ENCODE measurements at regions not wholly inside any gene's neighbourhood (a gene's known extent, or its start where the extent isn't known, plus 50 kb on each side); places are given as distances from the start of the nearest gene placed in this dataset.

DNA sequence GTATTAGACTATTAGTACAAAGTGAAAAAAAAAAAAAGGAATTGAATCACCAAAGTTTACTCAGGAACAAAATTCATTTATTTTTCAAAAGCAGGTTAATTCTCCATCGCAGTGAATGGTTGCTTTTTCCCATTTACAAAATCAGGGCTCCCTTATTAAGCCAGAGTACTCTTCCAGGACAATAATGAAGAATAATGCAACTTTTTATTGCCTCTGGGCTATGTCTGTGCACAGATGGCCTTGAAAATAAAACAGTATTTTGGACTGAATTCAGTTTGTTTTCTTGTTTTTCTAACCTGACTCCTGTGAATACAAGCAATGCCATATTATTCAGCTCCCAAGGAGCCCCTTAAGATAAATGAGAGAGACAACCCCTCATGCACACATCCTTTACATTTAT, 246.8 kb downstream of the KCNS3 start:
- no peaks in the 10 kb centered on the region for H3K79me2 ChIP-seq (ENCODE audit: control insufficient read depth, insufficient read depth, low read length, unreplicated experiment)
- no peaks in the 10 kb centered on the region for H3K36me3 ChIP-seq (ENCODE audit: insufficient read depth, low read length)
- no peak overlapping the region for H3K27ac ChIP-seq (ENCODE audit: low read depth, low read length)
- H3K27me3 ChIP-seq (ENCODE audit: insufficient read depth, low read length) = peaks cover 78% of the 10 kb centered on the region
- H3K4me3 ChIP-seq (ENCODE audit: low read depth, low read length) = no peak overlapping the region
- no peak overlapping the region for H2AFZ ChIP-seq (ENCODE audit: low read length, unreplicated experiment)
- H3K4me1 ChIP-seq (ENCODE audit: control insufficient read depth, insufficient read depth, low read length, unreplicated experiment) = no peaks in the 10 kb centered on the region

DNA sequence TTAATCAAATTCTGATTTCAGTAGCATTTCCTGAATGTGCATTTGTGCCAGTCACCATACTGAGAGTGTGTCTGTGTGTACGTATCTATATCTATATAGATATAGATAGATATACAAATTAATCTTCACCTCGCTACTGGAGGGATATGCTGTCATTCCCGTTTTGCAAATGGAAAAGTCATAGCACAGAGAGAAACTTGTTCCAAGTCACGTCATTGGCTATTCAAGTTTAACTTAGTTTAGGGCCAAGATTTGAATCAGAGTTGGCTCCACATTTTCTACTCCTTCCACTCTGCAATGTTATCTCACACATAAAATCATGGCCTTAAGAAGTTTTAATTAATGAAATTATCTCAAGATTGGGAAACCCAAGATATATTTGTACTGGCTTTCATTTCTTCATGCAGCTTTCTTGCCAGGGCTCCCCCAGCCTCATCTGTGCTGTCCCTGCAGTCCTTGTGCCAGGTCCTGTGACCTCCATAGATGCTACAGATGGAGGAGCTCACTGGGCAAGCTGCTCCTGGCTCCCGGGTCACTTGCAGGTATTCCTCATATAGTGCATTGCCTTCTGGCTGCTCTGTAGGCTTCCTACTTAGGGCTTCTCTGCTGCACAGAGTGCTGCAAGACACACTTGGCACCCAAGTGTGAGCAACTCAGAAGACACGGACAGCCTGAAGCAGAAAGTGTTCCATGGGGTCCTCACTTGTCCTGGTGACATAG, 245.8 kb downstream of the KCNS3 start:
- H2AFZ ChIP-seq (ENCODE audit: low read length, unreplicated experiment) = no peak overlapping the region
- no peak overlapping the region for H3K27ac ChIP-seq (ENCODE audit: low read depth, low read length)
- H3K36me3 ChIP-seq (ENCODE audit: insufficient read depth, low read length) = no peaks in the 10 kb centered on the region
- H3K4me1 ChIP-seq (ENCODE audit: control insufficient read depth, insufficient read depth, low read length, unreplicated experiment) = no peaks in the 10 kb centered on the region
- H3K27me3 ChIP-seq (ENCODE audit: insufficient read depth, low read length) = peaks cover 70% of the 10 kb centered on the region
- no peaks in the 10 kb centered on the region for H3K79me2 ChIP-seq (ENCODE audit: control insufficient read depth, insufficient read depth, low read length, unreplicated experiment)
- H3K4me3 ChIP-seq (ENCODE audit: low read depth, low read length) = no peak overlapping the region

DNA sequence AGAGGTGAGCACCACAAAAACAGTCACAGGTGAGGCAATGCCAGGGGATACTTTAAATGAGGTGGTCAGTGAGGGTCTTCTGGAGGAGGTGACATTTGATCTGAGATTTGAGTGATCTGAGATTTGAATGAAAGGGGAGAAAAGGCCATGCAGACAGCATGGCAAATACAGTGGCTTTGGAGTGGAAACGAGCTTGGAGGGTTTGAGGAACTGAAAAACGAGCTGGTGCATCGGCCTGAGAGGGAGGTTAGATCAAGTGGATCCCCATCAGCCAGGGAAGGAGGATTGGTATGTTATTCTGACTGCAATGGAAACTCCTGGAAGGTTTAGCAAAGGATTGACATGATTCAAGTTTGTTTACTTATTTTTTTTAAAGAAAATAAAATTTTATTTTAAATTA, 245.1 kb downstream of the KCNS3 start:
- H3K27me3 ChIP-seq (ENCODE audit: insufficient read depth, low read length) = peaks cover 71% of the 10 kb centered on the region
- no peak overlapping the region for H2AFZ ChIP-seq (ENCODE audit: low read length, unreplicated experiment)
- H3K4me1 ChIP-seq (ENCODE audit: control insufficient read depth, insufficient read depth, low read length, unreplicated experiment) = no peaks in the 10 kb centered on the region
- no peaks in the 10 kb centered on the region for H3K36me3 ChIP-seq (ENCODE audit: insufficient read depth, low read length)
- no peak overlapping the region for H3K27ac ChIP-seq (ENCODE audit: low read depth, low read length)
- no peak overlapping the region for H3K4me3 ChIP-seq (ENCODE audit: low read depth, low read length)
- no peaks in the 10 kb centered on the region for H3K79me2 ChIP-seq (ENCODE audit: control insufficient read depth, insufficient read depth, low read length, unreplicated experiment)

DNA sequence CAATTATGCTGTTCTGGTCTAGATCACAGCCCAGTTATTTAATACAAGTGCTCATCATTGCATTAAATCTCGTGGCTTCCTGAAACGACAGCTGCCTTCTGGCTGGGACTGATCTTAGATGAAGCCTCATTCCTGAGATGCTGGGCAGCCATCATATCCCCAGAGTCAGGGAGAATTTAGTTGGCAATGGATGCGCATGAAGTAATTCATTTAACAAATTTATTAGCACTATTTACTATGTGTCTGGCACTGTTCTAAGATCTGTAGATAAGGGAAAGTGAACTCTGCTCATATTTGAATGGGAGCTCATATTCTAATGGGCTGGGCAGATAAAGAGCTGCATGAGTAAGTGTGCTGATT, 244.7 kb downstream of the KCNS3 start:
- no peak overlapping the region for H3K27ac ChIP-seq (ENCODE audit: low read depth, low read length)
- no peaks in the 10 kb centered on the region for H3K36me3 ChIP-seq (ENCODE audit: insufficient read depth, low read length)
- H3K79me2 ChIP-seq (ENCODE audit: control insufficient read depth, insufficient read depth, low read length, unreplicated experiment) = no peaks in the 10 kb centered on the region
- H3K4me1 ChIP-seq (ENCODE audit: control insufficient read depth, insufficient read depth, low read length, unreplicated experiment) = no peaks in the 10 kb centered on the region
- H2AFZ ChIP-seq (ENCODE audit: low read length, unreplicated experiment) = no peak overlapping the region
- H3K27me3 ChIP-seq (ENCODE audit: insufficient read depth, low read length) = peaks cover 67% of the 10 kb centered on the region
- H3K4me3 ChIP-seq (ENCODE audit: low read depth, low read length) = no peak overlapping the region

DNA sequence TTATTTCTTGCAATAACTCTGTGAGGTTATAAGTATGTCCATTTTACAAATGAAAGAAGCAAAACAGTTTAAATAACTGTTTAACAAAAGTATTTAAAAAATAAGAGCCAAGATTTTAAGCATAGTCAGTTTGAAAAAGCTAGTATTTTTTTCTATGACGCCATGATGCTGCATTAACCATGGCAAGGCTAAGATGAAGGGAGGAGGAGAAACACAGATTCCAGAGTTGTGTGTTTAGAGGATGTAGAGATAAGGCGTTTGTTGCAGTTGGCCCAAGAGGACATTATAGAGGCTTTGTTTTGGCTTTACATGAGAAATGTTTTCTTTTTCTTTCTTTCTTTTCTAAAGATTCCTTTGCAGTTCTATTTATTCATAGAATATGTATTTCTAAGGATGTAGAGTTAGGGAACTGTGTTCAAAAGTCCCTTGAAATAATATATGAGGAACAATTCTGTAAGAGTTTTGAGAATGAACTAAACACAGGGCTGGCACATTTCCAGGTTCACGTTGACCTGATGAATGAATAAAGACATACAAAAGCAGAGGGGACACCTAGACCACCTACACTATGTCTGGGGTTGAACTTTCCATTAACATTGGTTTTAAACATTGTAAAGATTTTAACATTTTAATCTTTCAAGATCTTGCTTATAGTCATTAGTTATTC, 244.2 kb downstream of the KCNS3 start:
- no peak overlapping the region for H3K27ac ChIP-seq (ENCODE audit: low read depth, low read length)
- no peaks in the 10 kb centered on the region for H3K4me1 ChIP-seq (ENCODE audit: control insufficient read depth, insufficient read depth, low read length, unreplicated experiment)
- no peaks in the 10 kb centered on the region for H3K79me2 ChIP-seq (ENCODE audit: control insufficient read depth, insufficient read depth, low read length, unreplicated experiment)
- H3K36me3 ChIP-seq (ENCODE audit: insufficient read depth, low read length) = no peaks in the 10 kb centered on the region
- no peak overlapping the region for H3K4me3 ChIP-seq (ENCODE audit: low read depth, low read length)
- H3K27me3 ChIP-seq (ENCODE audit: insufficient read depth, low read length) = peaks cover 63% of the 10 kb centered on the region
- H2AFZ ChIP-seq (ENCODE audit: low read length, unreplicated experiment) = no peak overlapping the region

DNA sequence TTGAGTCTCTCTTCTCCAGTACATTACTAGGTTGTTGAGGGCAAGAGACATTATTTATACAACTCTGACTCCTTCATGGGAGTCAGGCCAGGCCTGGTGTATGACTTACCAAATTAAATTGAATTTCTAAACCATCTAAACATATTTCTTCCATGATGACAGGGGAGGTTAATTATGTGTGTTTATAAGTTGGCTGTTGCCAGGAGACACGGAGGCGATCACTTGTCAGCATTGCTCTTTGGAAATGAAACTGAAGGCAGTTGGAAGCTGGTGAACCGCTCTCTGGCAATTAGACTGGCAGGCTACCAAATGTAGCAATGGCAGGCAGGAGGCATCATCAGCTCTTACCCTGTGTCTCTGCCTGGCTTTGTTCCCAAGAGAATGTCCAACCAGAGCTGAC, 241.4 kb downstream of the KCNS3 start:
- no peak overlapping the region for H3K4me3 ChIP-seq (ENCODE audit: low read depth, low read length)
- no peak overlapping the region for H3K27ac ChIP-seq (ENCODE audit: low read depth, low read length)
- peaks cover 41% of the 10 kb centered on the region for H3K27me3 ChIP-seq (ENCODE audit: insufficient read depth, low read length)
- no peaks in the 10 kb centered on the region for H3K4me1 ChIP-seq (ENCODE audit: control insufficient read depth, insufficient read depth, low read length, unreplicated experiment)
- H3K36me3 ChIP-seq (ENCODE audit: insufficient read depth, low read length) = no peaks in the 10 kb centered on the region
- H3K79me2 ChIP-seq (ENCODE audit: control insufficient read depth, insufficient read depth, low read length, unreplicated experiment) = no peaks in the 10 kb centered on the region
- no peak overlapping the region for H2AFZ ChIP-seq (ENCODE audit: low read length, unreplicated experiment)

DNA sequence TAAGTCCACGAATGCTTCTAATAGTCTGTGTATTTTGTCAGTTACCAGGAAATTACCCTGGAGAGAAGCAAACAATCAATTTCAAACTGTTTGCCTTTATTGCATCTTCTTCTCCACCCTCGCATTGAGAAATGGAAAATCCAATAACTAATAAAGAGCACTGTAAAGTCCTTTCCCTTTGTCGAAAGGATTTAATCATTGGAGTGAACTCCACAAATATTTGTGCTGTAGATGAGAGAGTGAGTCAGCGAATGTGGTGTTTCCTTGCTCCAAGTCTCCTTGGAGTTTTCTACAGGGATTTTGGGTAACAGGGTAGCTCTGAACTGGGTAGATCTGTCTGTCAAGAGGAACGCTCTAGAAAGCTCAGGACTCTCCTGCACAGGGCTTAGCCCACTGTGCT, 240.2 kb downstream of the KCNS3 start:
- no peaks in the 10 kb centered on the region for H3K4me1 ChIP-seq (ENCODE audit: control insufficient read depth, insufficient read depth, low read length, unreplicated experiment)
- no peak overlapping the region for H2AFZ ChIP-seq (ENCODE audit: low read length, unreplicated experiment)
- no peaks in the 10 kb centered on the region for H3K36me3 ChIP-seq (ENCODE audit: insufficient read depth, low read length)
- H3K79me2 ChIP-seq (ENCODE audit: control insufficient read depth, insufficient read depth, low read length, unreplicated experiment) = no peaks in the 10 kb centered on the region
- peaks cover 37% of the 10 kb centered on the region for H3K27me3 ChIP-seq (ENCODE audit: insufficient read depth, low read length)
- H3K27ac ChIP-seq (ENCODE audit: low read depth, low read length) = no peak overlapping the region
- H3K4me3 ChIP-seq (ENCODE audit: low read depth, low read length) = no peak overlapping the region

DNA sequence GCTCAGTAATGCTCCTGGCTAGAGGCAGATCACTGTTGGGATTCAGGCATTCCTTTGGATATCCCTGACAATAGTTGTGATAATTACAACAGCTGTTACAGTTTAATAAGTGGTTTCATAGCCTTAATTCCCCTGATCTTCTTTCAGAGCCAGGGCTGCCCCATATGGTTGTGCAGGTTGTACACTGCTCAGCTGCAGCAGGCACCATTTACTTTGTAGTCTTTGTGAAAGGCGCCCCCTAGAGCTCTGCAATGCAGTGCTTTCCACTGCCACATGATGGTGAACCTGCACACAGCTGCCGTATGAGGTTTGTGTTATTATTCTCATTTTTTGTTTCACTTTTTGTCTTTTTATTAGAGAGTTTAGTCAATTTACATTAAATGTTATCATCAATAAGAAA, 239.1 kb downstream of the KCNS3 start:
- H2AFZ ChIP-seq (ENCODE audit: low read length, unreplicated experiment) = no peak overlapping the region
- H3K79me2 ChIP-seq (ENCODE audit: control insufficient read depth, insufficient read depth, low read length, unreplicated experiment) = no peaks in the 10 kb centered on the region
- H3K27ac ChIP-seq (ENCODE audit: low read depth, low read length) = no peak overlapping the region
- H3K4me3 ChIP-seq (ENCODE audit: low read depth, low read length) = no peak overlapping the region
- no peaks in the 10 kb centered on the region for H3K4me1 ChIP-seq (ENCODE audit: control insufficient read depth, insufficient read depth, low read length, unreplicated experiment)
- H3K27me3 ChIP-seq (ENCODE audit: insufficient read depth, low read length) = peaks cover 26% of the 10 kb centered on the region
- H3K36me3 ChIP-seq (ENCODE audit: insufficient read depth, low read length) = no peaks in the 10 kb centered on the region

DNA sequence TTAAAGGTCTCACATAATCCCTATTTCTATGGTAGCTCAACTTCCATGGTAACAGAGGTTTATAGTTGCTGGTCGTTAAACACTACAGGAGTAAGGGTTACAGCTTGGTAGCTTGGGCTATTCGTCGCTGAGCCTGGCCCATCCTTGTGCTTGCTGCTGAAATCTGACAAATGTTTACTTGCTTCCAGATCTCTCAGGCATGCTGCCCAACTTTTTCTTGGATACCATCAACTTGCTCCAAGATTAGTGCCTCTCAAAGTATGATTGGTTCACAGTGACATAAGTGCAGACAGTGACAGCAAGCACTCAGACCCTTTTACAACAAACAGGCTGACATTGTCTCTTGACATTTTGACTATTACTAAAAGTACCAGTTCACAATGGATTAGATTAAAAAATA, 231.8 kb downstream of the KCNS3 start:
- Histone ChIP-seq H3K36me3 (ENCODE audit: insufficient read depth, low read length) (no peaks in the 10 kb centered on the region), H3K27ac (ENCODE audit: low read depth, low read length) (no peak overlapping the region), H3K4me3 (ENCODE audit: low read depth, low read length) (no peak overlapping the region), H3K4me1 (ENCODE audit: control insufficient read depth, insufficient read depth, low read length, unreplicated experiment) (no peaks in the 10 kb centered on the region), H3K79me2 (ENCODE audit: control insufficient read depth, insufficient read depth, low read length, unreplicated experiment) (no peaks in the 10 kb centered on the region), H2AFZ (ENCODE audit: low read length, unreplicated experiment) (no peak overlapping the region), H3K27me3 (ENCODE audit: insufficient read depth, low read length) (peaks cover 13% of the 10 kb centered on the region; the same call in 1 of the 2 replicates)

DNA sequence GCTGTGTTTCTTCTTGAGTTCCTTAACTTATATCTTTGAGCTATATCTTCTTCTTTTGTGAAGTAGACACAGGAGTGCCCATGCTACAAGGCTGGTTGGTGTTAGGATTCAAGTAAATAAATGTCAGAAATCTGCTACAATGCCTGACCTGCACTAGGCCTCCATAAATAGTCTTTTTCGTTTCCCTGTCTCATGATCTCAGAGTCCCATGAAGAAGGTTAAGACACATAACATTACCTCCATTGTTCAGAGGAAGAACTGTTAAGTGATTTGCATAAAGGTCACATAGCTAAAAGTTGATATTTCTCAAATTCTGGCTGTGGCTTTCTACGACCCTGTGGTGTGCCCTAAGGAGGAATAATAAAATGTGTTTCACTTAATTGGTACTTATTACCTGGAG, 228.4 kb downstream of the KCNS3 start:
- no peaks in the 10 kb centered on the region for H3K79me2 ChIP-seq (ENCODE audit: control insufficient read depth, insufficient read depth, low read length, unreplicated experiment)

DNA sequence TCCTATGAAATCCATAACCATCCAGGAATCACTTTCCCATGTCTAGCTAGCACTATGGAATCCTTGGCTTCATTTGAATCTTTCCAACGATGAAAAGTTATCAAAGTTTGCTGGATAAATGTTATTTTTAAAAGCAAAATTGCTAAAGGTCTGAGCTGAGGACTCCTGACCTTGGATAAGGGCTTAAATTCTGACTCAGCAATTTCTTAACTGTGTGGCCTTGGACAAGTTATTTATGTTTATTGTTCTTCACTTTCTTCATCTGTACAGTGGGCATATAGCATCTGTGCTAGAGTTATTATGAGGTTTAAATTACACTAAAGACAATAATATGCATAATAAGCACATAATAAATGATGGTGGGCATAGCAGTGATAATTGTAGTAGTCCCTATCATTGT, 227.5 kb downstream of the KCNS3 start:
- peaks cover 13% of the 10 kb centered on the region; the same call in 1 of the 2 replicates for H3K27me3 ChIP-seq (ENCODE audit: insufficient read depth, low read length)
- no peak overlapping the region for H3K27ac ChIP-seq (ENCODE audit: low read depth, low read length)
- H2AFZ ChIP-seq (ENCODE audit: low read length, unreplicated experiment) = no peak overlapping the region
- H3K79me2 ChIP-seq (ENCODE audit: control insufficient read depth, insufficient read depth, low read length, unreplicated experiment) = no peaks in the 10 kb centered on the region
- no peaks in the 10 kb centered on the region for H3K36me3 ChIP-seq (ENCODE audit: insufficient read depth, low read length)
- H3K4me3 ChIP-seq (ENCODE audit: low read depth, low read length) = no peak overlapping the region
- H3K4me1 ChIP-seq (ENCODE audit: control insufficient read depth, insufficient read depth, low read length, unreplicated experiment) = no peaks in the 10 kb centered on the region

More for the DNA sequence above, 228.4 kb downstream of the KCNS3 start:
- H3K27ac ChIP-seq (ENCODE audit: low read depth, low read length) = no peak overlapping the region
- H3K4me3 ChIP-seq (ENCODE audit: low read depth, low read length) = no peak overlapping the region
- no peaks in the 10 kb centered on the region for H3K36me3 ChIP-seq (ENCODE audit: insufficient read depth, low read length)
- no peak overlapping the region for H2AFZ ChIP-seq (ENCODE audit: low read length, unreplicated experiment)
- H3K27me3 ChIP-seq (ENCODE audit: insufficient read depth, low read length) = peaks cover 13% of the 10 kb centered on the region; the same call in 1 of the 2 replicates
- no peaks in the 10 kb centered on the region for H3K4me1 ChIP-seq (ENCODE audit: control insufficient read depth, insufficient read depth, low read length, unreplicated experiment)
